C4-2B (cell line): ENCODE measurements at regions not wholly inside any gene's neighbourhood (a gene's known extent, or its start where the extent isn't known, plus 50 kb on each side); places are given as distances from the start of the nearest gene placed in this dataset.

Source experiments
- CTCF ChIP-seq: fragments of 450-650 bp; conservative IDR thresholded peaks from 2 replicates; pipeline ENCODE4 v1.5.1; 2017; ENCODE audit warnings: mild to moderate bottlenecking
- ZFX ChIP-seq: fragments of 450-650 bp; IDR thresholded peaks from 2 replicates; pipeline ENCODE4 v1.6.1; 2017

GRCh38 chr12:24198070-24198469 is 248.6 kb upstream of the SOX5 start:
- no peak for TF ChIP-seq CTCF
- no peak for TF ChIP-seq ZFX
